GM18511 (cell line): ENCODE measurements at regions not wholly inside any gene's neighbourhood (a gene's known extent, or its start where the extent isn't known, plus 50 kb on each side); places are given as distances from the start of the nearest gene placed in this dataset.
"Not testable (repeated sequence)": the region's sequence is repeated elsewhere in the genome, so short reads cannot be mapped to it uniquely, and the experiment has no call there.

Source experiments
- ATAC-seq: cut with Tn5 transposase; IDR thresholded peaks from one replicate; pipeline ENCODE4 v1.9.1; 2021; ENCODE audit warnings: mild to moderate bottlenecking, moderate library complexity; ENCODE audit not compliant: unreplicated experiment

DNA sequence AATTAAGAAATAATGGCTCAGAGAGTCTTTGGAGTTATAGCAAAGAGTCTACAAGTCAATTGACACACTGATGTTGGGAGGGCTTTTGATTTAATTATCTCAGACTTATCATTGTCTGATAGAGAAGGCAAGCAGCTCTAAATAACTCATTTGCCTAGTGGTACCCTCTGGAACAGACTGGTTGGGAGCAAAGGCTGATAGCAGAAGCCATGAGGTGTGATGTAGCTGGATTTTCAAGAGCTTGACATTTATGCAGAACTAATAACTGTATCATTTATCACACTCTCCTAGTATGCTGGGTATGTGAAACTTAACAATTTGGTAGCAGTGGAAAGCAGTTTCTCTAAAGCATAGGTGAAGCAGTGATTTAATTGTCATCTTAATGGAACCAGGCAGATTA, 380.6 kb downstream of the TENT5A start:
- ATAC-seq, result no peak

DNA sequence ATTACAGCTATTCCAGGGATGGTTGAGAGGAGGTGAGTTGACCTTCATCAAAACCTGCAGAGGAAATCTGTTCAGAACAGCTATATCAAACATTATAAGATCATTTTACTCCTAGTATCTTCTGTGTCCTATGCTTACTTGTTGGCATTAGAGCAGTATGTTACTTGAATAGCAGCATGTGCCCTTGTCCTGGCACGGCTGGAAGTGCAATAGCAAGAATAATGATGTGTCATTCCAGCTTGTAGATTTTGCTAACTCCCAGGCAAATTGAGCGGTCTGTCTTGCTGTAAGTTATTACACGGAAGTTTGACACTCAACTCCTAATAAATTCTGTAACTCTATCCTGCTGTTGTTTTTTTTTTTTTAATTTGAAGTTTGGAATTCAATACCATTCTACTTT, 385.5 kb downstream of the TENT5A start:
- no peak for ATAC-seq

- no peak for ATAC-seq
Observed at GRCh38 chr6:81362246-81362645, 390.2 kb downstream of the TENT5A start.

GRCh38 chr6:81353262-81353661, 399.2 kb downstream of the TENT5A start:
- ATAC-seq, result no peak

GRCh38 chr6:81344026-81344425, 408.5 kb downstream of the TENT5A start:
- not testable (repeated sequence) for ATAC-seq

- no peak for ATAC-seq
Observed at GRCh38 chr6:81340946-81341345, 411.5 kb downstream of the TENT5A start.

DNA sequence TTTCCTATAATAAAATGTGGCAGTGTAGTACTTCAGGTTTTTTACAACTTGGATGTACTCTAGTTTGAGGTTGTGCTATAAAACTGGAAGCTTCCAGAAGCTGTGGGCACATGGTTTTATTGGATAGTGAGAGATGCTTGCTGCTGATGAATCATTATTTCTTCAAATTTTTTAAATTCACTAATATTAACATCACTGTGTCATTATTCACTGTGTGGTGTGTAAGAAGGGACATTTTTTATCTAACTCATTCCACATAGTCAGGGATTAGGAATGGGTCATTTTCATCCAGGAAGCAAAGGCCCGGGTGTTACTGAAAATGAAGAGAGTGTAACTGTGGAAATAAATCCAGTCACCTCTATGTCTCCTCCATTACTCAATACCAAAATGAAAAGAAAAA, 421.0 kb downstream of the TENT5A start:
- no peak for ATAC-seq

- ATAC-seq, result no peak
Observed at GRCh38 chr6:81328700-81329099, 423.8 kb downstream of the TENT5A start.

- ATAC-seq, result no peak
Observed at GRCh38 chr6:81326881-81327561, 425.5 kb downstream of the TENT5A start.

GRCh38 chr6:81309811-81310210, 442.7 kb downstream of the TENT5A start:
- no peak for ATAC-seq

- no peak for ATAC-seq
Observed at GRCh38 chr6:81308577-81309279, 443.8 kb downstream of the TENT5A start.

DNA sequence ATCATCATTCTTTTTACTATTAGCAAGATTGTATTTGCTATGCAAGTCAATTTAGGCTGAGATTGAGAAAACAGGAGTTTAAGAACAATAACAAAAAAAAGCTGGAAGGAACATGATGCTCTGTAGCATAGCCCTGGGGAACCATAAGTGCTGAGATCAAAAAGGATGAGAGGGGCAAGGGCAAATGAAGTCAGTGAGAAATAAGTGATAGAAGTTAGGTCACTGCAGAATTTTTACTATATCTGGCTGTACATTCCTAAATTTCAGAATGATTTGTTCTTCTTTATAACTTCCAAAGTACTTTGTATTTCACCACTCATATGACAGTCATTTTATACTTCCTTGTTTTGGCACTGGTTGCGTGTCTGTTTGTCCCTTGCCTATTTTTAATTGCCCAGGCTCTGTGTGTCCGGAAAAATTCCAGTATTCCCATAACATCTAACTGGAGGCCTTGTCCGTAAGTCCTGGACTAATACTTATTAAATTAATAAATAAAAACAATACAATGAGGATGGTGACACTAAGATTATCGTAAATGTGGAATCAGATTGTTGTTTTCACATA, 444.7 kb downstream of the TENT5A start:
- ATAC-seq, result no peak

DNA sequence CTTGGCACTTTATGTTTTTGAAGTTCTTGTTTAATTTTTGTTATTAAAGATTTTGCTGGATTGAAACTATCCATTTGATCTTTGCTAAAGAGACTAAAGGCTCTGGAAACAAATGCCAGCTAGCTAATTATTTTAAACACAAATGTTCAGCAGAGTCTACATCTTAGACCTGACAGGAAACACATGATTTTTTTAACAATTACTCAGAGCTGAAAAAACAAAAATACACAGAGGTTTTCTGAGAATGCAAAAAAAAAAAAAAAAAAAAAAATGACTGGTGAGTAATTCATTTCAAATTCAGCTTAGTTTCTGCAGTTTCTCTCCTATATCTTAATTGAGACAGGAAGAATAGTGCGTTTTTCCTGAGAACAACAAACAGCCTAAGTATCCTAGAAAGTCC, 448.0 kb downstream of the TENT5A start:
- ATAC-seq, result no peak

DNA sequence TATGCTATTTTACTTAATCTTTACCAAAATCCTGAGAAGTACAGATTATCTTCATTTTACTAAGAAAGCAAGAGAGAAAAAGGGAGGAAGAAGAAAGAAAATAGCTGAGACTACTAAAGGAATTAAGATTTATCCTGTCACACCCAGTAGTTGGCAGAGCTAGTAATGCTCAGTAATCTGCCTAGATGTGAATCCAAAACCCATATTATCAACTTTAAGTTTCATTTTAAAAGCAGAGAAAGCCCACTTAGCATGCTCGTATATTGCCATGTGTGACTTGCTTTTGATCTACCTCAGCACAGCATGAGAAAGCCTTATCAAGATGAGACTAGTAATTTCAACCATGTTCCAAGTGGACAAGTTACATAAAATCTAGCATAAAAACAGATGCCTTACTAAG, 451.5 kb downstream of the TENT5A start:
- ATAC-seq, result no peak

DNA sequence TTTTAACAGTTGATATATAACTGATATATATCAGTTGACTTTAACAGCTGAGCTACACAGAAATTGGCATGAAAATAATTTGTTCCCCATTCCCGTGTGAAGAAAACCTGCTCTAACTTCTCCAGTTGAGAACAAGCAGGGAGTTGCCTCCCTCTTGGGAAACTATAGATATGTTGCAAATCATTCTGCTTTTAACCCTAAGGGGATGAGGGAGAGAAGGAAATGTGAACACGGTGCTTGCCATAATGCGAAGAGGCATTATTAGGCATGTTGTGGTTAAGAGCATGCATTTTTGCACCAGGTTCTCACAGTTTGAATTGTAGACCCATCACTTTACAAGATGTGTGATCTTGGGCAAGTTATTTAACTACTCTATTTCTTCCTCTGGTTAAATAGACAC, 453.7 kb downstream of the TENT5A start:
- ATAC-seq, result no peak

DNA sequence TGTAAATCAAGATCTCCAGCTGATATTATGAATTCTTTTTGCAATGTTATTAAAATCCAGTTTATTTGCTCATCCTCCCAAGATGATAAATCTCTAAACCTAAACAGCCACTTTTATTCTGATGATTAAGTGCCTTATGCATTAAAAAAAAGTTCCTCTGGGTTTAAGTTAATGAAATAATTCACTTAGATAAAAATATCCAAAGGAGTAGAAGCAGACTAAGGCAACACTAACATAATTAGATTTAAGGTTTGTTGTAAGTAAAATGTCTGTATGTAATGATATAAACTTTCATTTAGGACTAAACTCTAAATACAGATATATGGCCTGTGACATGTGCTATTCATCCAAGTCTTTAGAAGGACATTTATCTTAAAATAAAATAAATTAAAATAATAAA, 457.2 kb downstream of the TENT5A start:
- no peak for ATAC-seq

DNA sequence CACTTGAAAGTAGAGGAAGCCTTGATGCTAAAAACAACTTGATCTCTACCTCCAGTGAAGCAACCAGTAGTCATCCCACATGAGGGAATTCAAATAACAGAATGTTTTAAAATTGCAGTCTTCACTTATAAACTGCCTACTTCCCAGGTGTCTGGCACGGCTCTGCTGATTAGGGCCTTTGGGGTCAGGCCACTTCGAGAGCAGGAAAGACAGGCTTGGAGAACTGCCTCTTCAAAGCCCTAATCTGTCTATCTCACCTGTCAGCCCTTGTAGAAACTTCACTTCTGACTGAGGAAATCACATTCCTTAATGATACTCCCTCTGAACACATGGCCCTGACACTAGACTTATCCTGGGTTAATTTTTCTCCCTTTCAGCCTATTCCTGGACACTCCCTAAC, 458.6 kb downstream of the TENT5A start:
- ATAC-seq, result no peak

DNA sequence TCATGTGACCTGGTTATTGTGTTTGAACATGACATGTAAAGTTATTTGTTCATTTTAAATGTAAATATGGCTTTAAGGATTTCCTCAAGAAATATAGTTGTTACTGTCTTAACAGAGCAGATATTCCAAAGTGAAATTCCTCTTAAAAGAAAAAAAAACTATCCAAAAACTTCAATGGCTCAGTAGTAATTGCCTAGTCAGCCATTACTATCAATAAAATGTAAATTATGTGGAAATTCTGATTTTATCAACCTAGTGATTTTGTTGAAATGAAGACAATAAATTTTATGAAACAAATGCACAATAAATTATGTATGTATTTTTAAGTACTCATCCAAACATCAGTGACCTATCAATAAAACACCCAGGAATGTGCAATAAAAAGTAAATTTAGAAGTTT, 463.3 kb downstream of the TENT5A start:
- no peak for ATAC-seq

DNA sequence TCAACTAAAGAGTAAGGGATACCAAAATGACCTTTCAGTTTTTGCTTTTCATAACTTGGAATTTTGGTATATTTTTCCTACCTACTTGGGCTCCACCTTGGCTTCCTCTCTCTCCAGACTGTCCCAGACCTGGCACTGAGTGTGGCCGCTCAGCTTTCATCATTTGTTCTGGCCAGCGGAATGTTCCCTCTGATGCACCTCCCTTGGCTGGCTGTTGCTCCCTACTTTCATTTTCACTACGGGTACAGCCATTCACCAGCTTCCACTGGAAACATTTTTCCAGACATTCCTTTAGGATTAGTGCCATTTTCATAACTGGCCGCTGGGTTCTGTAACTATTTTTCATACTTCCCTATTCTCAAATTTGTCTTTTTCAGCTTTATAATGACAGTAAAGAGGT, 487.4 kb downstream of the TENT5A start:
- no peak for ATAC-seq

GRCh38 chr6:81263531-81264168, 488.8 kb downstream of the TENT5A start:
- ATAC-seq, result no peak

- ATAC-seq, result no peak
Observed at GRCh38 chr6:81262656-81263055, 489.8 kb downstream of the TENT5A start.

GRCh38 chr6:81256223-81256622, 496.3 kb downstream of the TENT5A start:
- not testable (repeated sequence) for ATAC-seq
